MV-4-11 (cell line): ENCODE measurements at regions not wholly inside any gene's neighbourhood (a gene's known extent, or its start where the extent isn't known, plus 50 kb on each side); places are given as distances from the start of the nearest gene placed in this dataset.
"Not testable (repeated sequence)": the region's sequence is repeated elsewhere in the genome, so short reads cannot be mapped to it uniquely, and the experiment has no call there.

Experiments
- DNase-seq: peaks from one replicate; lab custom pipeline; 2025; lab: John Stamatoyannopoulos, UW

DNA sequence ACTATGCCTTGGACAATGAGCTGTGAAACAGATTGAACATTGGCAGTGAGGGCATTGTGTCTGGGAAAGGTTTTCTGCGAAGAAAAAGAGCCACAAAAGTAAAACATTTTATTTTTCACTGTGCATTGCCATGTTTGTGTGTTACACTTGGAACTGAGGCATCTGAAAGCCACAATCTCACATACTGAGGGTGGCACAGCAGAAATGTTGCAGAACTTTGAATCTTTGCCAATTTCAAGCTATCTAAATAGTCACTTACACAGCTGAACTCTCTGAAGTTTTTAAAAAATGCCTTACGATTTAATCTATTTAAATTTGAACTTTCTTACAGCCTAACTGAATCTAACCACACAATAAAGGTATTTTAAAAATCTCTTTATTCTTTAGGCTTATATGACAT lies 154.1 kb upstream of the GRM7 start:
- no peak for DNase-seq

DNA sequence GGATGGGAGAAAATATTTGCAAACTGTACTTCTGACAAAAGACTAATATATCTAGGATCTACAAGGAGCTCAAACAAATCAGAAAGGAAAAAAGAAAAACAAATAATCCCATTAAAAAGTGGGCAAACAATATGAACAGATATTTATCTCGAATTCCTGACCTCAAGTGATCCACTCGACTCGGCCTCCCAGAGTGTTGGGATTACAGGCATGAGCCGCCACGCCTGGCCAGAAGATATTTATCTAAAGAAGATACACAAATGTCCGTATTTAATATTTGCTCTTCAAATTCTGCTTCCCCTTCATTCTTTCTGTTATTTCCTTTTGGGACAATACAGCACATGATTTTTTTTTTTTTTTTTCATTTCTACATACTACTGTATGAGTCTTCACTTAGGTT lies 151.7 kb upstream of the GRM7 start:
- no peak for DNase-seq

DNA sequence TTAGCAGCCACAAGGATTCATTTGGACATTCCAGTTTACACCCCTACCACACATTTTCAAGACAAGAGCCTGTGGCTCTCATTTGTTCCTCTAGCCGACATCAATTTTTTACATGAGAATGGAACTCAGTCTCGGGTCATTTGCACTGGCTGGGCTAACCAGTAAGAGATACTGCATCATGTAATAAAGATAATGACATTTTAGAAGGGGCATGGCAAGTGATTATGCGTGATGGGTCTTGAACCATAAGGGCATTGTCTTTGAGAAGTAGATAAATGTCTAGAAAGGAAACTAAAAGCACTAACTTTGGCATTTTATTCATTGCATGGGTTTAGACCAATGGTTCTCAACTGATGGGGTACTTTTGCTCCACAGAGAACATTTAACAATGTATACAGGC lies 146.0 kb upstream of the GRM7 start:
- DNase-seq, result no peak

DNA sequence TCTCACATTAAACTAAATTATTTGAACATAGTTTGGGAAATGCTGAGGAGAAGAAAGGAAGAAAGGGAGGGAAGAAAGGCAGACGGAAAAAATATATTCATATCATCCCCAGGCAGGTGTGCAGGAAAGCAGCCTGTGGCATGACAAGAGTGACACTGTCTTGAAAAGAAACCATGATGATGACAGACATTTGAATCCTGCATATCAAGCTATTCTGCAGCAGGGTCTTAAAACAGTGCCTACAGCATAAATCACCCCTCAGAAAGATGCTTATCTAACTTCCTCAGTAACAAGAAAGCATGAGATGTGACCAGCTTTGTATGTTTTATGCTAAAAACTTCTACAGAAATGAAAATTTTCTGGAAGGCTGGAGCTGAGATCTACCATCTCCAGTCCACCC lies 144.5 kb upstream of the GRM7 start:
- no peak for DNase-seq

DNA sequence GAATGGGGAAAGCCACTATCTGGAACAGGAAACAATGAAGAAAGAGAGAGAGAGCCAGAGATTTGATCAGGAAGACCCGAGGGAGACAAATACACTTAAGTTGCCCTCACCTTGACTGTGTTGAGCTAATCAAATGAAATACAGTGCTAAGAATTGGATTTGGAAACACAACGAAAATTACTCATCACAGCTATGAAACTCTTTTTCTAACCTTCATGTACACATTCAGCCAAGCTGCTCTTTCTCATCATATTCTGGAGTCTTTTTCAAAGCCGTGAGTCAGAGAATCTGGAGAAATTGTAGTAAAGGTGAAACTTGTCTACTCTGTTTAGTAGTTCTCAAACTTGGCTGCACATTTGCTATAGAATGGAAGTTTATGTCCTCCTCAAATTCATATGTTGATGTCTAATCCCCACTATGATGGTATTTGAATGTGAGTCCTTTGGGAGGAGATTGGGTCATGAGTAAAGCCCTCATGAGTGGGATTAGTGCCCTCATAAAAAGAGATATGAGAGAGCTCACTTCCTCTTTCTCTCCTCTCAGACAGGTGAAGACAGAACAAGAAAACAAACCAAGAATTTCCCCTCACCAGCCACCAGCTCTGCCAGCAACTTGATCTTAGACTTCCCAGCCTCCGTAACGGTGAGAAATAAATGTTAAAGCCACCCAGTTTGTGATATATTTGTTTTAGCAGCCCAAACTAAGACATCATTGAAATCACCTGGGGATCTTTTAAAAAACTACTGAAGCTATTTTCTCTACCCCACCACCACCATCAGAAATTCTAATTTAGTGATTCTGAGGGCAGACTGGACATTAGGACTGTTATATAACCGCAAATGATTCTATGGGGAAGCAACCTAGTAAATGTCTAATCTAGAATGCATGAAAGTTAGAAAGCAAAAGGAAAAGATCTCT lies 143.6 kb upstream of the GRM7 start:
- peak; percentile 25 for DNase-seq

DNA sequence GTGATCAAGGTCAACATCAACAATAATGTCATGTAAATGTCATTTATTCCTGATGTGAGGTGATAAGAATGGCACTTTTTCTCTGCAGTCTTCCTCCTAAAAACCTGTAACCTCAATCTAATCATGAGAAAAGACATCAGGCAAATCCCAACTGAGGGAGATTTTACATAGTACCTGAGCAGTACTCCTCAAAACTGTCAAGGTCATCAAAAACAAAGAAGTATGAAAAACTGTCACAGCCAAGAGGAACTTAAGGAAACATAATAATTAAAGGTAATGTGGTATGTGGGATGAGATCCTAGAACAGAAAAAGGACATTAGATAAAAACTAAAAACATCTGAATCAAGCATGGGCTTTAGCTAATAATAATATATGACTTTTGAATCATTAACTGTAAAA lies 140.9 kb upstream of the GRM7 start:
- no peak for DNase-seq

DNA sequence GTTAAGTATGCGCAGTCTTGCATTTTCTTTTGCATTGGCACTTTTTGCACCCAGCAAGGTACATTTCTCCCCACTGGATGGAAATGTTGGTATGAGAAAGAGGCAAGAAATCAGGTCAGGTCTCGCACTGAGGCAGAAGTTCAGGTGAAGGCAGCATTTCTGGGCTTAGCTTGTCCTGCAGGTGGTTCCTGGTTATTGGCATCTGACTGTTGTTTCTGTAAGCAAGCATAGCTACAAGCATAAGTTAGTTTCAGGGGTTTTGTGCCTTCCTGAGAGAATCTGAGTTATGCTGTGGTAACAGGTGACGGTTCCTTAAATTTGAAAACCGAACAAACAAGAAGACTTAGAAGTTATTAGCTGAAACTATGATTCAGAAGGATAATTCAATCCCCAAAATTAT lies 139.4 kb upstream of the GRM7 start:
- no peak for DNase-seq

DNA sequence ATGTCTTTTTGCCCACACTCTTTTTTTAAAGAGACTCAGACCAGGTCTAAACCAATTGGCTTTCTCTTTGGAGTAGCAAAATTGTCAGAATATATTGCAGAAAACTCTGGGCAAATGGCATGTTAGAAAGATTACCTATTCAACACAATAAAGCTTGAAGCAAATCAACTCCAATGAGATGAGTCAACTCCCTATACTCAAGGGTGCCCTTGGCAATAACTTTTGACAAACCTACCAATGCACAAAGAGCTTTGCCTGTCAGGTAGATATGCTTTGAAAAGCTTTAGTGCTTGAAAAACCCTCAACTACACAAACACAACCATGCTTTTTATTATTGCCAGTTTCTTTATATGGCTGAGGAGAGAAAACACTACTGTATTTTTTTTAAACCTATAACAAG lies 137.7 kb upstream of the GRM7 start:
- no peak for DNase-seq

DNA sequence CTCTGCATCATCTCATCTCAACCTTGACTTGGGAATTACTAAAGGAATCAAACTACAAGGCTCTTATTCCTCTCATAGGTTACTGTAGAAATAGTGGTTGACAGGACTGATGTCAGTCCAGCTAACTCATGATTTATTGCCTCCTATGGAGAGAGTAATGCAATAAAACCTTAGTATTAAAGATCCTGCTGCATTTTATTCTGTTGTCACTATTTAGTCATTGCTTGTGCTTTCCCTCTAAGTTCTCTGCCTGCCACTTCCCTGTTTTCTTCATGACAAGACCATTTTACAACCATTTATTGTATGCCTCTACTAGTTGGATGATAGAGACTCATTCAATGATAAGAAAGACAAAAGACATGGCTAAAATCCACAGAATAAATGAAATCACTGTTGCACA lies 134.1 kb upstream of the GRM7 start:
- no peak for DNase-seq

DNA sequence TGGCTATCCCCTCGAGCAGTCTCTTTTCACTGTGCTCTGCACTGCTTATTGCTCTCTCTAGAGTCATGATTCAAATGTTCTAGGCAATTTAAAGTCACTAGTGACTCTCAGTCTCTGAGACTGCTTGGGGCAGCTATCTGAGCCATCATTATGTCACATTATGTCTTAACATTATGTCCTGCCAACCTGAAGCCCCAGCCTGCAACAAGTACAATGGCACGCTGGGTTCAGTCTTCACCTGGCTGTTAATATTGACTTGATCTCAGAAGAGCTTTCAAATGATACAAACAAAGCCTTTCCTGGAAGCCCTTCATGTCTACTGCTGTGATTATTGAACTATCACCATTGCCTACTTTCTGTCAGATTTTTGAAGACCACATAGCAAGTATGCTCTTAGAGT lies 128.1 kb upstream of the GRM7 start:
- no peak for DNase-seq

DNA sequence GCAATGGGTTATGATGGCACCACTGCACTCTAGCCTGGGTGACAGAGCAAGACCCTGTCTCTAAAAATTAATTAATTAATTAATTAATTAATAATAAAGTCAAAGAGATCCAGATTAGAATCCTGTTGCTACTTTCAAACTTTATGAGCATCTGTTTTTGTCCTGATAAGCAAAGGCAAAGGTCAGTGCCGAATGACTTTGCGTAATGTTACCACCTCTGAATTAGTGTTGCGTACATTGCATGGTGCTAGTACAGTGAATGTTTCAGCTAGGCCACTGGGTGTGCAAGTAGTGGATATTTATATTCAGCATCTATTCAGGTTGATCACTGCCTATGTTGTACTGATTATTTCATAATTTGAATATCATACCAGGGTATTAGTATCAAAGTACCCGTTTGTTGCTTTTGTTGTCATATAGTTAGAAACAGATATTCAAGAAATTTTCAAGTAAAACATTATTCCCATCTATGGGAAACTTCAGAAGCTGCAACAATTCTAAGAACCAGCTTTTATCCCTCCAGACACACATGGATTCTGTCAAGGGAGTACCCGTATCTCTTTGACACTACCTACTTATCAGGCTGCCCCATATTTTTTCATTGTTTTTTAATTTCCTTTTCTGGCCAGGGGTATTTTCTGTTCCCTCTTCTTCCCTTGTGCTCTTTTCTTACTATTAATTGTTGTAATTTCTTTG lies 127.1 kb upstream of the GRM7 start:
- no peak for DNase-seq

DNA sequence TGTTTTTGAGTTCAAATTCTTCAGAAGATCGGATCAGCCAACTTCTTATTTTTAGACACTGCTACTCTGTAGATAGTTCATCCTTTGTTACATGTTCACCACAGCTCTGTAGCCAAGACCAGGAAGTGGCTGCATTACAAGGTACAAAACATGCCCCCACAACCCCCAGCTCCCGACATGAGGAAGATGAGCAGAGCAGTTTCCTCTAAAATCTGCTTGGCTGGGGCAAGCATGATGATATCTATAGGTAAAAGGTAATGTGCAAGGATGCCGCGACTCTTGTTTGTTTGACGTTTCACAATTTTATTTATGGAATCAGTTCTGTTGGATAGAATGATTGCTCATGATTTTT lies 126.5 kb upstream of the GRM7 start:
- no peak for DNase-seq

DNA sequence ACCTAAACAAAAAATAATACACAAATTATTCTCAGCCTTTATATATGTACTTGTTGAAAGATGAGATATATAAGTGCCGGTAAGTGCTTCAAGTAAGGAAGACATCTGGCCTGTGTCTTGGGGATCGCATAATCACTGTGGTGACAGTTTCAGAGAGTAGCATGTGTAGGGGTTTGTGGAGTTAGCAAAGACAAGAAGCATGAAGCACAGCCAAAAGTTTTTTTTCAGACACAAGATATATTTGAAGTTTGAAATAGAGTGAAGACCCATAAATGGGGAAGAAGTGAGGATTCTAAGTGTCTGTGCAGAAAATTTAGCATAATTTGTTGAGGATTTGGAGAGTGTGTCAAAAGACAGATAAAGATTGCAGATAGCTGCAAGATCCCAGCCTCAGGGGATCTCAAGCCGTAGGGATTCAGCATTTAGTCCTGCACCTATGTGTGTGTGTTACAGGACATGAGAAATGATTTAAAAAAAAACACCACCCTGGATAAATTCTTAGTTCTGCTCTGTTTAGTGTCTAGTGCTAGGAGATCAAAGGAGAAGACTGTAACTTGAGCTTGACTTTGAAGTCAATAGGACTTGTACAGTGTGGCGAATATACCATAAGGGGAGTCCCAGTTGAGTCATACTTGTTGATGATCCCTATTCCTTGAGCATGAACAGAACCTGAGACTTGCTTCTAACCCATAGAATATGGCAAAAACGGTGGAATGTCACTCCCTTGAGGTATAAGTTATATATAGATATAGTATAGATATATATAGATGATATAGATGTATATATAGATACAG lies 123.9 kb upstream of the GRM7 start:
- DNase-seq, result no peak

DNA sequence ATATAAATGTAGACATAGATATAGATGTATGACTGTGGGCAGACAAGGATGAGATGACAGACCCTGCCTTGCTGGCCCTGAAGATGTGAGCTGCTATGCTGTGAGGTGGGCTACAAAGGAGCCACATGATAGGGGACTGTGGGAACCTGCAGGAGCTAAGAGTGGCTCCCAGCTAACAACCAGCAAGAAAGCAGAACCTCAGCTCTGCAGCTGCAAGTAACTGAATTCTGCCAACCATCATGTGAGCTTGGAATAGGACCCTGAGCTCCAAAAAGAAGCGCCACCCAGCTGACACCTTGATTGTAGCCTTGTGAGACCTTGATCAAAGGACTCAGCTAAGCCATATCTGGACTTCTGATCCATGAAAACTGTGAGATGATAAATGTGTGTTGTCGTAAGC lies 123.3 kb upstream of the GRM7 start:
- no peak for DNase-seq

DNA sequence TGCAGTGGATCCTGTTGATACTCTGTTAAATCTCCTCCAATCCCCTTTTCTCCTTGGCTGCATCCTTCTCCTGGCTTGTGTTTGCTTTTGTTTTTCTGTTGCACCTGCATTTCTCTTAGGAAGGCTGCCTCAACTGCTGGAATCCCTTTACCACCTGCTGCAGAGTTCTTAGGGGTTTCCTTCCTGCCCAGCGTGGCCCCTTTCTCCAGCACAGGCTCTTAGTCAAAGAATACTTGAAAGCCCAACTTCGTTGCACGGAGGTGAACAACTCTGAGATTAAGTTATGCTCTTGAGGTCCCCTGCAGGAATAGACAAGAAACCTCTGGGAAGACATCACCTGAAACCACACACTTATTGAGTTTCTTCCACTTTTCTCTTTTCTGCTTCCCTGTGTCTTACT lies 121.6 kb upstream of the GRM7 start:
- no peak for DNase-seq

DNA sequence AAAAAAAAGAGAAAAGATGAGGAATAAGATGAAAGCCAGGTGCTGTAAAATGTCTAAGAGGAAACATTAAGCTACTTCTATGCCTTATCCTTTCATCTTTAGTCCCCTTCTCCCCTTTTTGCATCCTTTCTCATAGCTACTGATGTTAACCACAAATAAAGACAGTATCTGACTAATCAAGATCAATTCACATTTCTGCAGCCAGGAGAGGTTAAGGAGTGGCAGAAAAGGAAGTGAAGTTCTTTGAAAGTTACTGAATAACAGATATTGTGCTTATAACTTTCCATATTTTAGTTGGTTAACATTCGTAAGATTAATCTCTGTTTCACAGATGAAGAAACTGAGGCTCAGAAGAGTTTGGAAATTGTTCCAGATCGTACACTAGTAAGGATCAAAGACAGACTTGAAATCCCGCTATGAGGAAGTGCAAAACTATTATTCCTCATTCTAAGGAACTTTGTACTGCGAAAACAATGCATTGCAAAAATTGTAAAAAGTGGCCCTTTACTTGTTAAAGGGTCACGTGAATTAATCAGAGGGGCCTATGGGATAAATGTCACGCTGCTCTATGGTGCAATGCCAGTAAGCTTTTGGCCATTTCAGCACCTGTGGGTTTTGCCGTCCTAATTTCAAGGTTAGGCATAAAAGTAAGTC lies 117.7 kb upstream of the GRM7 start:
- DNase-seq, result no peak

DNA sequence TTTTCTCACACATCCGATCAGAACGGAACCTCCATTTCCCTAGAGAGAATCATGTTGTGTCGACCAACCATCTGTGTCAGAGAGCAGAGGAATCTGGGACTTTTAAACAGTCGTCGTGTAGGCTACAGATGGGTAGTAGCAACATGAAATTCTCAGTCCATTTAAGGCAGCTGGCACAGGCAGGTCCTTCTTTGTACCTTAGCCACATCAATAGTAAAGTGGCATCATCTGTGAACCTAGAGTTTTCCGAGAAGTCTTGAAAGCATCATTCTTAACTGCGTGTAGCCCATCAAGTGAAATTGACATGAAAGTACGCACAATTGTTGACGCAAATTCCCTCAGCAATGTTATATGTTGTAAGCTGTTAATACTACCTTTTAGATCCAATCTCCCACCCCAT lies 114.5 kb upstream of the GRM7 start:
- no peak for DNase-seq

DNA sequence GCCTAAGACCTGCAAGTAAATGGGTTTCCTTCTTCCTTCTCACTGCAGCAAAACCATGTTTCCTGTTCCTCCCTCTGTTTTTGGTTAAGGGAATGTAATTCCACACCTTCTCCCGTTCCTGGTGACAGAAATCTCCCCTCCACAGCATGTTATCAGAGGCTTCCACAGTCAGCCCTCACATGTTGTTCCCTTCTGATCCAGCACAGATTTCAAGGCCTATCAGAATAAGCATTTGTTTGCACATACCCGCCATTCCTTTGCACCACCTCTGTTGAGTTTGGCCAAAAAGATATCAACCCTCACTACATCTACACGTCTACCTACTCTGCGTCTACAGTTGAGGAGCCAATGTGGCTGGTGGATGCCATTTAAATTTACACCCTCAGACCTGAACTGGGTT lies 113.9 kb upstream of the GRM7 start:
- no peak for DNase-seq

DNA sequence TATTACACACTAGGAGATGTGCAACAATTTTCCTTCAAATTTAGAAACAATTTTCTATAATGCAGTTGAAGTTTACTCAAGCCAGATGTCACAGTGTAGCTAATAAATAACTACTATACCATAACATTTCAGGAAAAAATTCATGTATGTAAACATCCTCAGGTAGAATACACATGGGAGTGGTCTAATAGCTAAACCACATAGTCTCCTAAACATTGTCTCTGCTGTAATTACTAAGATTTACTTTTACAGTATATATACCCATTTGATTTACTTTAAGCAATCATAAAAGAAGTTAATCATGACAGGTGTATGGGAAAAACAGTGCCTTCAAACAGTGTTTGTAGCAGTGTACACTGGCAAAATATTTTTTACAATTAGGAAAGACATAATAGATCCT lies 110.1 kb upstream of the GRM7 start:
- DNase-seq, result no peak

DNA sequence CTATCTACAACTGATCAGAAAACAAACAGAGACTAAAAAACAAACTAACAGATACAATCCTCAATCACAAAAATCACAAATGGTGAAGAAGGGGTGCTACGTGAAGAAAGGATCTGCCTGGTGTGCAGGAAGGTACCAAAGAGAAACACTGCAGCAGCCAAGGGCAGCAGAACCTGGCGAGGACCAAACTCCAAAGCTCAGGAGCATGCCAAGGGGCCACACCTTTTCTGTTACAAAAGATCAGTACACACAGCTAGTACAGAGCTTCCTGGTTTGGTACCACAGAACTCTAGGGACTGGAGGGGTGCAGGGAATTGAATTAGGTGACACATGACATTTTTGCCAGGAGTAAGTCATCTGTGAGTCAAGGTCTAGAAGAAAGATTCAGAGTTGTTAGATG lies 107.4 kb upstream of the GRM7 start:
- no peak for DNase-seq

DNA sequence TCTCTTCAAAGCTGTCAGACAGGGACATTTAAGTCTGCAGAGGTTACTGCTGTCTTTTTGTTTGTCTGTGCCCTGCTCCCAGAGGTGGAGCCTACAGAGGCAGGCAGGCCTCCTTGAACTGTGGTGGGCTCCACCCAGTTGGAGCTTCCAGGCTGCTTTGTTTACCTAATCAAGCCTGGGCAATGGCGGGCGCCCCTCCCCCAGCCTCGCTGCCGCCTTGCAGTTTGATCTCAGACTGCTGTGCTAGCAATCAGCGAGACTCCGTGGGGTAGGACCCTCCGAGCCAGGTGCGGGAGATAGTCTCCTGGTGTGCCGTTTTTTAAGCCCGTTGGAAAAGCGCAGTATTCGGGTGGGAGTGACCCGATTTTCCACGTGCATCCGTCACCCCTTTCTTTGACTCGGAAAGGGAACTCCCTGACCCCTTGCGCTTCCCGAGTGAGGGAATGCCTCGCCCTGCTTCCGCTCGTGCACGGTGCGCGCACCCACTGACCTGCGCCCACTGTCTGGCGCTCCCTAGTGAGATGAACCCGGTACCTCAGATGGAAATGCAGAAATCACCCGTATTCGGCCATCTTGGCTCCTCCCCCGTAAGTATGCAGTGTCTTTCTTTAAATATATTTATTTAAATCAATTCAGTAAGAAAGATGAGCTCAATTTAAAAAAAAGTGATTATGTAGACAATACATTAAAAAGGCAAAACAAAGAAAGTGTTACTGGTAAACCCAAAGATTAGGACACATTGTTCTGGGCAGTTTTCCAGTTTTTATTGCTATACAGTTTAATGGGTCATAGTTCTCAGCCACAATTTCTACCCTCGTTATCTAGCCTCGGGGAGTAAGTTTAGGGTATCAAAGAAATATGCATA lies 91.2 kb upstream of the GRM7 start:
- not testable (repeated sequence) for DNase-seq

DNA sequence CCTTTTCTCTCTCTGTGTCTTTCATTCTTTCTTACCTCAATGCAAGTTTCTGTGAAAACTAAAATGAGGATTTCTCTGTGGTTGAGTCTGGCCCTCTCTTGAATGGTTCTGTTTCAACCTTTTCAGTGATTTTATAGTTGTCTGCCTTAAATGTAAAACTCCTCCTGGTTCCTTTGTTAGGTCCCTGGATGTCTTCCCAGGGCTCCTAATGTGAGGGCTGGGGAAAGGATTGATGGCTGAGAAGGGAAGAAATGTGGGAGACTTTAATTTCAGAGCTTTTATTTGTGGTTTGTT lies 90.6 kb upstream of the GRM7 start:
- no peak for DNase-seq
